CMK (cell line): ENCODE measurements at regions not wholly inside any gene's neighbourhood (a gene's known extent, or its start where the extent isn't known, plus 50 kb on each side); places are given as distances from the start of the nearest gene placed in this dataset.
"Not testable (repeated sequence)": the region's sequence is repeated elsewhere in the genome, so short reads cannot be mapped to it uniquely, and the experiment has no call there.

Source experiments
- DNase-seq: peaks from one replicate; pipeline ENCODE4 v3.0.0-alpha.2; 2010; ENCODE audit warnings: low read depth

GRCh38 chr16:86934581-86935375 is 356.4 kb downstream of the FOXL1 start:
- no peak for DNase-seq

DNA sequence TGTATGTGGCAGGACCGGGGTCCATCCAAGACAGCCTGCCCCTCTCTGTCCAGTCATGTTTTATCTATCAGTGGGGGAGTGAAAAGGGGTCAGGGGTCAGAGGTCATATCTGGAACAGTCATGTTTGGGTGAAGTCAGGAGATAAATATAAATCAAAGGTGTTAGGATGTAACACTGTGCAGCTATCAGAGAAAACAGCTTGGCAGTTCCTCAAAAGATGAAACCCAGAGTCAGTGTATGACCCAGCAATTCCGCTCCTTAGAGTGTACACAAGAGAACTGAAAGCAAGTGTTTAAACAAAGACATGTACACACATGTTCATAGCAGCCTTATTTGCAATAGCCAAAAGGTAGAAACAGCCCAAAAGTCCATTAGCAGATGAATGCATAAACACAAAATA is 361.3 kb downstream of the FOXL1 start:
- no peak for DNase-seq

- DNase-seq: no peak
These were observed 363.4 kb downstream of the FOXL1 start for GRCh38 chr16:86941731-86942130.

GRCh38 chr16:86942151-86943051 is 364.1 kb downstream of the FOXL1 start:
- DNase-seq: no peak

- DNase-seq: no peak
These were observed 367.0 kb downstream of the FOXL1 start for GRCh38 chr16:86945166-86945900.

DNA sequence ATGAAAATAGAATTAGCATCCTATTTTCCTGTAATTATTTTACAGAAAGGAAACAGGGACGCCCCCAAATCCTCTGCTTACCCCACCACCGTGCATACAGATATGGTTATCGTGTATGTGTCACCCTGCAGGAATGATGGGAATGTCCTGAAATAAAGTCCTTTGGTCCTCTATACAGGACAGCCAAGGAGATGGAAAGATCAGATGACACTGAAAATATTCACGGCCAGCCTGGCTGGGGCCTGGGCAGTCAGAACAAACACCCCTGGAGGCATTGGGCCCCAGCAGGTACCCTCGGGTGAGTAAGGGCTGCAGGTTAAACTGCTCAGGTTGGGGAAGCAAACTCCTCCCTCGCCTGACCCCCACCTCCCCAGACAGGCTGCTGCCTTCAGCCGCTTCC is 368.0 kb downstream of the FOXL1 start:
- DNase-seq: no peak

DNA sequence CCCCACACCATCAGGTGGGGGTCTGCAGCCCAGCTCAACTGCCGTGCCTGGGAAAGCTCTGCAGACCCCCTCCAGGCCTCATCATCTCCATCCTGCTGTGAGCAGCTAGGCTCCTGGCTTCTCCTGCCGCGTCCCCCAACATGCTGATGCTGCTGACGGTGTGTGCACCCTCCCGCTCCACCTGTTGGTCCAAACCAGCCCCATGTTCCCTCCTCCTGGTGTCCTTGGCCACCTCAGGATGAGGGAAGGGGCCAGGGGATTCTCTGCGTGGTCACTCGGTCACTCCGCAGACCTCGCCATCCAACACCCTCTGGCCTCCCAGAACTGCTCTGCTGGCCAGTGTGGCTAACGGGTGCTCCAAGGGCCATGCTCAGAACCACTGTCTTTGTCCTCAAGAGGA is 368.6 kb downstream of the FOXL1 start:
- no peak for DNase-seq

- DNase-seq: no peak
These were observed 369.1 kb downstream of the C16orf95 start for GRCh38 chr16:86948046-86948445.

GRCh38 chr16:86949116-86949515 is 368.1 kb downstream of the C16orf95 start:
- no peak for DNase-seq

- no peak for DNase-seq
These were observed 367.6 kb downstream of the C16orf95 start for GRCh38 chr16:86949630-86950029.

DNA sequence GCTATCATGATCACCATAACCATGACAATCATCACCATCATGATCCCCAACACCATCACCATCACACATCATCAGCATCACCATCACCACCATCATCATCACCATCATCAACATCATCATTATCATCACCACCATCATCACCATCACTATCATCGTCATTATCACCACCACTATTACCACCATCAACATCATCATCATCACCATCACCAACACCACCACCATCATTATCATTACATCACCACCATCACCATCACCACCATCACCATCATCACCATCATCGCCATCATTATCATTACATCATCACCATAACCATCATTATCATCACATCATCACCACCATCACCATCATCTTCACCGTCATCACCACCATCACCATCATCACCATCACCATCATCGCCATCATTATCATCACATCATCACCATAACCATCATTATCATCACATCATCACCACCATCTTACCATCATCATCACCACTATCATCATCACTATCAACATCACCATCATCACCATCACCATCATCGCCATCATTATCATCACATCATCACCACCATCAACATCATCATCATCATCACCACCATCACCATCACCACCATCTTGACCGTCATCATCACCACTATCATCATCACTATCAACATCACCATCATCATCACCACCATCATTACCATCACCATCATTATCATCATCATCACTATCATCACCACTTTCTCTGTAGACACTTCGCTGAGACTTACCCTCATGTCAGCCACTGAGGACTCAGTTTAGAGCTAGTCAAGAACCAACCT is 366.0 kb downstream of the C16orf95 start:
- no peak for DNase-seq

GRCh38 chr16:86951831-86952598 is 365.2 kb downstream of the C16orf95 start:
- no peak for DNase-seq

DNA sequence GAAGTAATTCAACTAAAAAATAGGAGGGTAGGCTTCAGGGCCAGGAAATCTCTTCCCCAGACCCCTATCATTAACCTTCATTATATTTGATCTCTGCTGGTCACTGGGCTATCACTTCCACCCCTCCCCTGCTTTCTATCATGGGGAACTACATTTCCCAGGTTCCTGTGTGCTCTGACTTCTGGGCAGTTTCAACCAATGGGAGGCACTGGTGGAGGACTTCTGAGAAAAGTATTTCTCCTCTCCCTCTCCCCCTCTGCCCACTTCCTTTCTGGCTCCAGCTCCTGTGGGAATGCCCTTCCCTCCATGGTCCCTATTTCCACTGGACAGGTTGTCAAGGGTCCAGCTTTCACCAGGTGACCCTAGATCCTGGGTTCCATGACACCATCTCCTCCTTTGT is 364.4 kb downstream of the C16orf95 start:
- DNase-seq: no peak

DNA sequence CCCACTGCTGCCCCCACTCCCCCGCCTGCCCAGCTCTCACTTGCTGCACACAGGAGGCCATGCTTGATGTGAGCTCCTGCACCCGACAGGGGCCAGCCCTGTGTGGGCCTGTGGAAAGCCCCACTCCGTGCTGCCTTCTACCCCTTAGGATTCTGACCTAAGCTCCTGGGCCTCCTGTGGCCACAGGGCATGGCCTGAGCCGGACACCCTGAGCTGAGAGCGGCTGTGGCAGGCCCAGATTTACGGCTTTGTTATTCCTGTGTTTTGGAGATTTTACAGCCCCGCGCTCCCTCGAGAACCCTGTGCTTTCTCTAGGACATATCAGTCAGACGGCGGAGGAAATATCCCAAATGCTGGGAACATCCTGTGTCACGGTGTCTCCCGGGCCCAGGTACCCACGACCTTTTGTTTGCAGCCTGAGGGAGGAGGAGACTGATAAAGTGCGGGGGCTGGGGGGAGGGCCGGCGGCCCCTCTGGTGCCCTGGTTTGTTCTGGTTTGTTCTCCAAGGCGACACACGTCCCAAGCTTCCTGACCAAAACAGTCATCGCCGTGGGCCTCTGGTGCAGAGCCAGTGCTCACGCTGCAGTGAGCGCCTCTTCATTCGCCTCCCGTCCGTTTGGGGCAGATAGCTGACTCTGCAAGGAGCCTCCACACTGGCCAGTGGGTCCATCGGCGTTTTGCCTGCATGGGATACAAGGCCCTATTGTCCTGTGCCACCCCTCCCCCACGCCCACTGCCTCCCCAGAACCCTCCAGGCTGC is 363.4 kb downstream of the C16orf95 start:
- no peak for DNase-seq

DNA sequence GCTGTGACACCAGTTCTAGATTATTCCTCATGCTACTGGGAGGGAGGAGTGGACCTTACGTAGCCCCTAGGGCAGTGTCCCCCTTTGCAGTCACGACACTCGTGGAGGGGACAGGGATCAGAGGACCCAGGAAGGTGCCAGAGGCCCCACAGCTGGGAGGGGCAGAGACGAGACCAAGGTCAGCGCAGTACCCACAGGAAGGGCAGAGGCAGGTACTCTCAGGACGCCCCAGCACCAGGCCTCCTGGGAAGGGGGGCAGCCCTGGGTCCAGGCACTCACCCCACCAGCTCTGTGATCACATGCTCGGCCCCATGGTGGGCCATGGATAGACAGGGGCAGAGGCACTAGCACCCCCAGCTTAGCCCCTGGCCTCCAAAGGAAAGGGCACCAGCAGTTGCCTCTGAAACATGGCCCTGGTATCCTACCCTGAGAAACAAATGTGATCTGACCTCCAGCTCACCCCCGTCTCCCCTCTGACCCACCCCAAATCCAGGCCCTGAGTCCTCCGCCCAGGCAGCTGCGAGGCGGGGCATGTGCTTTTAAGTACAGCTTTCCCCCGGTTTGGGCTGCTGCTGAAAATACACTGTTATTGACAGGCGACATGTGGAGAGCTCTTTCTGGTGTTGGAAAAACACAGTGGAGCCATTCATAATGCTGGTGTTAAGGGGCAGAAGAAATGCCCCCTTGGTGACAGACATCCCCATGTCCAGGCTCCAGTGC is 361.9 kb downstream of the C16orf95 start:
- no peak for DNase-seq

- peak; percentile 8 for DNase-seq
These were observed 360.8 kb downstream of the C16orf95 start for GRCh38 chr16:86956437-86956836.

DNA sequence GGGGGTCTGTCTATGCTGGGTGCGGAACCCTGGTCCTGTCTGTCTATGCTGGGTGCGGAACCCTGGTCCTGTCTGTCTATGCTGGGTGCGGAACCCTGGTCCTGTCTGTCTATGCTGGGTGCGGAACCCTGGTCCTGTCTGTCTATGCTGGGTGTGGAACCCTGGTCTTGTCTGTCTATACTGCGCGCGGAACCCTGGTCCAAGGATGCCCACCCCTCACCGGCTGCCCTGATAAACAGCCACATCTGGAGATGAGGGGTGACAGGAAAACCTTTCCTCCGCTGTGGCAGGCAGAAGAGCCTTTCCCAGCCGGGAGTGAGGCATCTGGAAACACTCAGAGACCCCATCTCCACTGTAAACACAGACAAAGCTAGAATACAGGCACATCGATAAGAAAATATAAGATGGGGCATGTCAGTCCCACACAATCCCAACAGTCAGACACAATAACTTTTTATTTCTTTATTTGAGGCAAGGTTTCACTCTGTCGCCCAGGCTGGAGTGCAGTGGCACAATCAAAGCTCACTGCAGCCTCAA is 359.5 kb downstream of the C16orf95 start:
- not testable (repeated sequence) for DNase-seq

DNA sequence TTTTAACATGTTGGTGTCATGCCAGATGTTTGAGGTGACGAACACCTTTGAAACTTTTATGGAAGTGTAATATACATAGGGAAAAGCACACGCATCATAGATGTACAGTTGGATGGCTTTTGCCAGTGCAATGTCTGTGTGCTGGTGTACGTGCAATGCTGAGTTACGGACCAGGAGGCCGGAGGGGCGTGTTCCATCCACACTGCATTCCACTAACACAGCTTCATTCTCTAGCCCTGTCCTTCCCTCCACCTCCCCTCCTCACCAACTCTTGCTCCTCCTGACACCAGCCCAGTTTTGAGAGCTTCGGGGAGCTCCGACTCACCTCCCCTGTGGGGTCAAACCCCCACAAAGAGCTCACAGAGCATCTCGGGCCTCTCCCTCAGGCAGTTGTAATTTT is 358.8 kb downstream of the C16orf95 start:
- no peak for DNase-seq

DNA sequence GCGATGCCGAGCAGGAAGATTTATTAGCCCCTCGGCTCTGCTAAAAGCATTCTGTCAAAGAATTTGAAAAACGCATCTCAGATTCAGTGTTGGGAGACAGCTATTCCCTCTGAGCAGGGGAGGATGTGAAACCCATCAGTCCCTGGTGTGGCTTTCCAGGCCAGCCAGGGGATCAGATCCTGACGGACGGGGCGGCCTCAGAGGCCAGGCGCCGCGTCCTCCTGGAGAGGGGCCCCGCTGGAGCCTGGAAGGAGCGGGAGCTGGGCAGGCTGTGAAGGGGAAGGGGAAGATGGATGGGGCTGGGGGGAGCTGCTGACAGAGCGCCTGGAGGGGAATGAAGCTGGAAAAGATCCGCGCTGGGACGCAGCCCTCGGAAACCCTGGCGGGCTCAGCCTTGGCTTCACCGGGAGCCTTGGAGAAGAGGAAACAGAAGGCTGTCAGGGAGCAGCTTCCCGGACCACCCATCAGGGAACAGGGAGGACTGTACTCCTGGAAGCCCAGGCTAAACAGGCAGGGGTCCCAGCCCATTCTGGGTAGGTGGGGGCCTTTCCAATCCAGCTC is 358.0 kb downstream of the C16orf95 start:
- DNase-seq: no peak
